NCI-H526 (cell line): ENCODE measurements at regions not wholly inside any gene's neighbourhood (a gene's known extent, or its start where the extent isn't known, plus 50 kb on each side); places are given as distances from the start of the nearest gene placed in this dataset.
A peak's percentile ranks its signal among the peaks of the same experiment; 100 is the strongest.

ENCODE experiments used
- DNase-seq, 2 experiments: peaks; one replicate each; lab custom pipeline; 2025; lab: John Stamatoyannopoulos, UW

GRCh38 chr7:79714081-79714480 is 260.6 kb upstream of the MAGI2 start:
- DNase-seq: no peak

GRCh38 chr7:79713276-79713675 is 259.8 kb upstream of the MAGI2 start:
- no peak for DNase-seq

- no peak for DNase-seq
Measured at GRCh38 chr7:79711660-79712059, 258.2 kb upstream of the MAGI2 start.

GRCh38 chr7:79709574-79710409 is 256.3 kb upstream of the MAGI2 start:
- no peak for DNase-seq

- no peak for DNase-seq
Measured at GRCh38 chr7:79702116-79702515, 248.6 kb upstream of the MAGI2 start.

- DNase-seq: no peak
Measured at GRCh38 chr7:79692015-79692414, 238.5 kb upstream of the MAGI2 start.

- no peak for DNase-seq
Measured at GRCh38 chr7:79691074-79691473, 237.6 kb upstream of the MAGI2 start.

GRCh38 chr7:79684384-79684783 is 230.9 kb upstream of the MAGI2 start:
- no peak for DNase-seq

GRCh38 chr7:79683916-79684315 is 230.4 kb upstream of the MAGI2 start:
- no peak for DNase-seq

- DNase-seq: no peak
Measured at GRCh38 chr7:79683185-79683890, 229.9 kb upstream of the MAGI2 start.

GRCh38 chr7:79681454-79681853 is 228.0 kb upstream of the MAGI2 start:
- DNase-seq: no peak

- no peak for DNase-seq
Measured at GRCh38 chr7:79673969-79674368, 220.5 kb upstream of the MAGI2 start.

GRCh38 chr7:79673421-79673820 is 220.0 kb upstream of the MAGI2 start:
- peak in 1 of 2 experiments; percentile 7 for DNase-seq

- DNase-seq: no peak
Measured at GRCh38 chr7:79668292-79668691, 214.8 kb upstream of the MAGI2 start.

- peak; percentile 70 to 82 for DNase-seq
Measured at GRCh38 chr7:79666472-79666871, 213.0 kb upstream of the MAGI2 start.

GRCh38 chr7:79664884-79665676 is 211.6 kb upstream of the MAGI2 start:
- no peak for DNase-seq

GRCh38 chr7:79658304-79658703 is 204.8 kb upstream of the MAGI2 start:
- no peak for DNase-seq

GRCh38 chr7:79653136-79653631 is 199.7 kb upstream of the MAGI2 start:
- DNase-seq: no peak

GRCh38 chr7:79652619-79653018 is 199.2 kb upstream of the MAGI2 start:
- no peak for DNase-seq

GRCh38 chr7:79647711-79648110 is 194.2 kb upstream of the MAGI2 start:
- no peak for DNase-seq

GRCh38 chr7:79646278-79646677 is 192.8 kb upstream of the MAGI2 start:
- no peak for DNase-seq

GRCh38 chr7:79636849-79637248 is 183.4 kb upstream of the MAGI2 start:
- no peak for DNase-seq
